Activated CD8-positive, alpha-beta memory T cell treated with anti-CD3 and anti-CD28 coated beads for 24 hours (primary cell): ENCODE measurements at regions not wholly inside any gene's neighbourhood (a gene's known extent, or its start where the extent isn't known, plus 50 kb on each side); places are given as distances from the start of the nearest gene placed in this dataset.
"Not testable (repeated sequence)": the region's sequence is repeated elsewhere in the genome, so short reads cannot be mapped to it uniquely, and the experiment has no call there.

Experiments
- DNase-seq: peaks from one replicate; pipeline ENCODE4 v3.0.0-alpha.2; 2020

GRCh38 chr2:126952216-126952615 lies 53.5 kb downstream of the TEX51 start:
- DNase-seq = no peak

- no peak for DNase-seq
Observed at GRCh38 chr2:126953483-126953882, 54.8 kb downstream of the TEX51 start.

GRCh38 chr2:126954831-126955230 lies 56.1 kb downstream of the TEX51 start:
- no peak for DNase-seq

- not testable (repeated sequence) for DNase-seq
Observed at GRCh38 chr2:126956773-126957172, 58.1 kb downstream of the TEX51 start.

GRCh38 chr2:126963390-126963789 lies 64.7 kb downstream of the TEX51 start:
- no peak for DNase-seq

GRCh38 chr2:126966601-126967000 lies 67.9 kb downstream of the TEX51 start:
- no peak for DNase-seq

- DNase-seq = no peak
Observed at GRCh38 chr2:126970583-126970982, 71.9 kb downstream of the TEX51 start.

GRCh38 chr2:126971162-126971480 lies 72.4 kb downstream of the TEX51 start:
- no peak for DNase-seq

- peak; percentile 87 for DNase-seq
Observed at GRCh38 chr2:126971481-126972278, 73.0 kb downstream of the TEX51 start.

GRCh38 chr2:126972279-126972626 lies 73.6 kb downstream of the TEX51 start:
- no peak for DNase-seq

- no peak for DNase-seq
Observed at GRCh38 chr2:126973745-126974144, 75.1 kb downstream of the TEX51 start.

- DNase-seq = no peak
Observed at GRCh38 chr2:126975671-126976655, 77.3 kb downstream of the TEX51 start.

GRCh38 chr2:126976721-126977328 lies 78.1 kb downstream of the TEX51 start:
- DNase-seq = no peak

GRCh38 chr2:126978333-126978732 lies 79.6 kb downstream of the TEX51 start:
- DNase-seq = no peak

- DNase-seq = no peak
Observed at GRCh38 chr2:126979039-126980003, 80.6 kb downstream of the TEX51 start.

GRCh38 chr2:126981476-126981875 lies 82.8 kb downstream of the TEX51 start:
- no peak for DNase-seq

- no peak for DNase-seq
Observed at GRCh38 chr2:126982935-126983334, 84.2 kb downstream of the TEX51 start.

- DNase-seq = no peak
Observed at GRCh38 chr2:126986631-126987187, 88.0 kb downstream of the TEX51 start.

- DNase-seq = no peak
Observed at GRCh38 chr2:126988482-126988881, 89.8 kb downstream of the TEX51 start.

GRCh38 chr2:126989064-126989463 lies 90.4 kb downstream of the TEX51 start:
- DNase-seq = not testable (repeated sequence)

- DNase-seq = no peak
Observed at GRCh38 chr2:126990200-126990599, 91.5 kb downstream of the TEX51 start.
